Activated naive CD8-positive, alpha-beta T cell treated with anti-CD3 and anti-CD28 coated beads, Interleukin-2, amount 10 ng/mL, durations not matched to agents 7 days and 5 days (primary cell): ENCODE measurements at regions not wholly inside any gene's neighbourhood (a gene's known extent, or its start where the extent isn't known, plus 50 kb on each side); places are given as distances from the start of the nearest gene placed in this dataset.

Experiments
- ATAC-seq: fragments of 150-1000 bp; cut with Tn5 transposase; one replicate; pipeline ENCODE4 v1.10.0; 2021; ENCODE audit warnings: low read depth, moderate library complexity
- POLR2A ChIA-PET: fragments of 350-600 bp; sonication (Branson Sonifier 250); formaldehyde crosslinking; loops from one replicate; lab custom pipeline; 2021; ENCODE audit warnings: antibody characterized with exemption; lab: Charles Lee
- DNase-seq: peaks from one replicate; pipeline ENCODE4 v3.0.0; 2021
- H3K27ac Mint-ChIP-seq: one replicate; pipeline ENCODE4 v1.8.0; 2022; ENCODE audit warnings: mild to moderate bottlenecking, mixed read lengths
- H3K27me3 Mint-ChIP-seq: one replicate; pipeline ENCODE4 v1.8.0; 2022; ENCODE audit warnings: mild to moderate bottlenecking, moderate library complexity, mixed read lengths
- H3K36me3 Mint-ChIP-seq: one replicate; pipeline ENCODE4 v1.8.0; 2021; ENCODE audit warnings: mild to moderate bottlenecking, mixed read lengths
- H3K4me1 Mint-ChIP-seq: one replicate; pipeline ENCODE4 v1.8.0; 2021; ENCODE audit warnings: mixed read lengths
- H3K4me3 Mint-ChIP-seq: one replicate; pipeline ENCODE4 v1.8.0; 2022; ENCODE audit warnings: mild to moderate bottlenecking, moderate library complexity, mixed read lengths
- H3K9me3 Mint-ChIP-seq: one replicate; pipeline ENCODE4 v1.8.0; 2021; ENCODE audit warnings: mixed read lengths

DNA sequence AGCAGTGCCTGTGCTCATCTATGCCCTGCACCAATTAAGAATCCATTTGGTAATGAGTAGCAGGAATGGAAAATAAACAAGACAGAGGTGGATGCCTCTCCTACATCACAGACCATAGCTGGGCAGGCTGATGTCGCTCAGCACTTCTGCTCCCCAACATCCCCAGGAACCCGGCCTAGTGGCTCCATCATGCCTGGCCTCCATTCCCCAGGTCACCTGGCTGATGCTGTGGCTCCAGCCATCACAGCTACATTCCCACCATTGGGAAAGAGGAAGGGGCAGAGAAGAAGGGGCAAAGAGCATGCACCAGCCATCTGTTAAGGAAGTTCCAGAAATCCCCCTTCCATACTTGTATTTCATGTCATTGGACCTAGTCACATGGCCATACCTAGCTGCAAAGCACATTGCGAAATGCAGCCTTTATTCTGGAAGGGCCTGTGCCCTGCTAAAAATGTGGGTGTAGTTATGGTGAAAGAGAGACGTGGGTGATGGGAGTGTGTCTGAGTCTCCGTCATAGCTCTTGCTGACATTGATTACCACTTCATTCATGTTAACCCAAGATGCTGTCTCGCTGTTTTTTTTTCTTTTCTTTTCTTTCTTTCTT is 86.1 kb upstream of the ADAMTS2 start:
- ATAC-seq, result no peak
- Mint-ChIP-seq H3K27ac (no peak overlapping the region), H3K36me3 (no peaks in the 10 kb centered on the region), H3K4me1 (no peaks in the 10 kb centered on the region), H3K27me3 (no peaks in the 10 kb centered on the region), H3K9me3 (no peaks in the 10 kb centered on the region), H3K4me3 (no peak overlapping the region)
- no peak for DNase-seq
- POLR2A ChIA-PET, result interaction anchor here (0.6 kb wide), 1 partner anchor 705 kb away, joined by 5 read pairs; no protein-coding TSS in a partner anchor

DNA sequence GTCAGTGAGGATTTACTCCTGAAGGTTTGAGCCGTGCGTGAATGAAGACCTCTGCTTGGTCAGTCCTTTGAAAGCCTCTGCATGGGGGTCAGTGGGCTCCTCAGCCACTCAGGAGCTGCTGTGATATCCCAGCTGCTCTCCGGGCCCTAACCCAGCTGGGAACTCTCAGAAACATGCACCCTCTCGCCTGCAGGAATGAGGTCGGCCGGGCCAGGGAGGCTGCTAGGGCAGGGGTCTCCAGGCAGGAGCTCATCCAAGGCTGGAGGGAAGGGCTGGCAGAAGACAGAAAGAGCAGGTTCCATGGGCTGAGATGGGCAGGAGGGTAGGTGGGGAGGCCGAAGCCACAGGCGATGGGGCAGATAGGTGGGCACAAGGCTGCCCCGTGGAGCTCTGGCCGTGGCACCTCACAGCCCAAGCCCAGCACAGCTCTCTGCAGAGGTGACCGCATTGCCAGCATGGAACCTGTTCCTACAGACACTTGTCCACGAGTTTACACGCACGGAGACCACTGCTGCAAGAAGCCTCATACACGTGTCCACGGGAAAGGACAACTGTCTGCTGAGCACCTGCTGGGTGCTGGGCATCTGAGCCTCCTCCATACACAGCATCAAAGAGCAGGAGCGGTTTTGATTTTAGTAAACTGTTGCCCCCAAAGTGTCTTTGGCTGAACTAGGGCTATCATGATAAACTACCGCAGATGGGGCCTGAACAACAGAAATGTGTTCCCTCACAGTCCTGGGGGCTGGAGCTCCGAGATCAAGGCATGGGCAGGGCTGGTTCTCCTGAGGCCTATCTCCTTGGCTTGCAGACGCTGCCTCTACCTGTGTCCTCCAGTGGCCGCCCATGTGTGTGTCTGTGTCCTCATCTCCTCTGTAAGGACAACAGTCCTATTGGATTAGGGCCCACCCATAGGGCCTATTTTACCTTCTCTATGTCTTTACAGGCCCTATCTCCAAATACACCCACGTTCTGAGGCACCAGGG is 85.2 kb upstream of the ADAMTS2 start:
- H3K36me3 Mint-ChIP-seq, result no peaks in the 10 kb centered on the region

GRCh38 chr5:179427676-179428056 is 82.4 kb upstream of the ADAMTS2 start:
- POLR2A ChIA-PET, result no interaction called here
- no peaks in the 10 kb centered on the region for H3K36me3 Mint-ChIP-seq
- ATAC-seq, result no peak
- no peak overlapping the region for H3K4me3 Mint-ChIP-seq
- no peak overlapping the region for H3K27ac Mint-ChIP-seq
- H3K9me3 Mint-ChIP-seq, result no peaks in the 10 kb centered on the region
- H3K4me1 Mint-ChIP-seq, result no peaks in the 10 kb centered on the region
- H3K27me3 Mint-ChIP-seq, result peaks cover 7% of the 10 kb centered on the region
- no peak for DNase-seq

More for the DNA sequence above, 85.2 kb upstream of the ADAMTS2 start:
- no peaks in the 10 kb centered on the region for H3K9me3 Mint-ChIP-seq
- no peak overlapping the region for H3K27ac Mint-ChIP-seq
- no peak overlapping the region for H3K4me3 Mint-ChIP-seq
- DNase-seq, result no peak
- ATAC-seq, result no peak
- no peaks in the 10 kb centered on the region for H3K4me1 Mint-ChIP-seq
- H3K27me3 Mint-ChIP-seq, result peaks cover 6% of the 10 kb centered on the region
- POLR2A ChIA-PET, result no interaction called here

DNA sequence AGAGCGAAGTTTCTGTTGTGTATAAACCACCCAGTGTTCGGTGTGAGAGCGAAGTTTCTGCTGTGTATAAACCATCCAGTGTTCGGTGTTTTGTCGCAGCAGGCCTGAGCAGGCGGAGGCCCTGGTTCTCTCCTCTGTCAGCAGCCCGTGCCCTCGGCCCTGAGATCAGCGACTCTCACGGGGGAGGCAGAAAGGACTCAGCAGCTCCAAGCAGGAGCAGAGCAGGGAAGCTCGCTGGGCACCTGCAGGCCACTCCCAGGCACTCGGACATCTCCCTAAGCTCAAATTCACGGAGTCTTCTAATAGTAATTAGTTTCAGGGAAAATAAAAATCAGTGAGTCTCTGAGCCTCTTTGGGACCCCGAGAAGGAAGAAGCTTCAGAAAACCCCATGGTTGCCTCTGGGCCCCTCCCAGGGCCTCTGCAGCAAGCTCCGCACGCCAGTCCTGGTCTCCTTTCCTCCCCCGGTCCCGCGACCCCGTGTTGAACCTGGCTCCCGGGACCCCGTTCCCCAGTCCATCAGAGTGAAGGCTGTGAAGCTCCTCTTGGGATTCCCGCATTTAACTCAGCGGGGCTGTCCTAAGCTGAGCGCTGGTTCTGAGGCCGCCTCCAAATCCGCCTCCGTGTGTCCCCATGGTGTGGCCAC is 81.9 kb upstream of the ADAMTS2 start:
- Mint-ChIP-seq H3K4me1 (no peaks in the 10 kb centered on the region), H3K9me3 (no peaks in the 10 kb centered on the region), H3K36me3 (no peaks in the 10 kb centered on the region), H3K27ac (no peak overlapping the region), H3K27me3 (peaks cover 7% of the 10 kb centered on the region), H3K4me3 (no peak overlapping the region)
- ATAC-seq (no peak), DNase-seq (no peak)
- POLR2A ChIA-PET, result no interaction called here

DNA sequence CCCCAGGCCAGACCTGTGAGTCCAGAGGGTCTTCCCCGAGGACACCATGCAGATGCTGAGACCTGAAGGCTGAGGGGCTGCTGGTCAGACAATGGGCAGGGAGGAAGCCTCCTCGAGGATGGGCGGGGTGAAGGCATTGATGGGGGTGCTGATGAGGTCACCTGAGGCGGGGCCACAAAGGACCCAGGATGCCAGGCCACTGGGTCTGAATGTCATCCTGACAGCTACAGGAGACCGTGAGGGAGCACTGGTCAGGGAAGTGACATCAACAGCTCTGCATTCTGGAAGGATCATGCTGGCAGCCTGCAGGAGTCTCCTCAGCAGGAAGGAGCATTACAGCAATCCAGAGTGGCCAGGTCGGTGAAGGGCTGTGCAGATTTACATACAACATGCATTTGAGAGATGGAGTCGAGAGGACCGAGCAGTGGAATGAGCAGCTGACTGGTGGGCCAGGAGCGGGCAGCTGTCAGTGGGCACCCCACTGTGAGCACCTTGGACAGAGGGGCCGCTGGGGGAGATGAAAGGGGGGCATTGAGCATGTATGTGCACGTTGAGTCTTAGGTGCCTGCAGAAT is 77.7 kb upstream of the ADAMTS2 start:
- Mint-ChIP-seq H3K4me1 (no peaks in the 10 kb centered on the region), H3K9me3 (no peaks in the 10 kb centered on the region), H3K27ac (no peak overlapping the region), H3K36me3 (no peaks in the 10 kb centered on the region), H3K4me3 (no peak overlapping the region), H3K27me3 (peaks cover 7% of the 10 kb centered on the region)
- ATAC-seq (no peak), DNase-seq (no peak)
- POLR2A ChIA-PET, result no interaction called here

DNA sequence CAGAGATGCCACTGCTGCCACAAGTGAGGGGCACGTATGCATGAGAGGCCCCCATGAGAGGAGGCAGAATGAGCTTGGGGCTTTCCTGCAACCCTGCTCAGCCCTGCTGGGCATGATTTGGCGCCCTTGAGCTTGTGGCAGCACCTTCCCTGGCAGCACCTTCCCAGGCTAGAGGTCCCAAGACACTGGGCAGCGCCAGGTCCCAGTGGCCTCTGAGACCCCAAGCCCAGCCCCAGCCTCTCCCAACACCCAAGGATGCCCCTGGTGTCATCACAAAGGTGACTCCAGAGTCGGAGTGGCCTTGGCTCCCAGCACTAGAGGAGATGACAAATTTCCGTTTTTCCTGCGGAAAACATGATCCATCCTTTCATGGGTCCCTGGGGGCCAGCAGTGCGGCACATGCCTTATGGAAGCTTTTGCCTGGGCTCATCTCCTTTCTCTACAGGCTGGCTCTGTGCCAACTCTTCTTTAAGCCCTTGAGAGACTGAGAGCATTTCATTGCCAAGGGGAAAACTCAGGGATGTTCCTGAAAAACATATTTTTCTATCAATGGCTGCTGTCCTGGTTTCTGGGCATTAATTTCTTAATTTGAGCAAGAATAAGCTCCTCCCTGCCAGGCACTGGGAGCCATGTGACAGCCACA is 77.1 kb upstream of the ADAMTS2 start:
- DNase-seq (no peak), ATAC-seq (no peak)
- Mint-ChIP-seq H3K4me3 (no peak overlapping the region), H3K9me3 (no peaks in the 10 kb centered on the region), H3K36me3 (no peaks in the 10 kb centered on the region), H3K27me3 (peaks cover 7% of the 10 kb centered on the region), H3K4me1 (no peaks in the 10 kb centered on the region), H3K27ac (no peak overlapping the region)
- POLR2A ChIA-PET, result no interaction called here

DNA sequence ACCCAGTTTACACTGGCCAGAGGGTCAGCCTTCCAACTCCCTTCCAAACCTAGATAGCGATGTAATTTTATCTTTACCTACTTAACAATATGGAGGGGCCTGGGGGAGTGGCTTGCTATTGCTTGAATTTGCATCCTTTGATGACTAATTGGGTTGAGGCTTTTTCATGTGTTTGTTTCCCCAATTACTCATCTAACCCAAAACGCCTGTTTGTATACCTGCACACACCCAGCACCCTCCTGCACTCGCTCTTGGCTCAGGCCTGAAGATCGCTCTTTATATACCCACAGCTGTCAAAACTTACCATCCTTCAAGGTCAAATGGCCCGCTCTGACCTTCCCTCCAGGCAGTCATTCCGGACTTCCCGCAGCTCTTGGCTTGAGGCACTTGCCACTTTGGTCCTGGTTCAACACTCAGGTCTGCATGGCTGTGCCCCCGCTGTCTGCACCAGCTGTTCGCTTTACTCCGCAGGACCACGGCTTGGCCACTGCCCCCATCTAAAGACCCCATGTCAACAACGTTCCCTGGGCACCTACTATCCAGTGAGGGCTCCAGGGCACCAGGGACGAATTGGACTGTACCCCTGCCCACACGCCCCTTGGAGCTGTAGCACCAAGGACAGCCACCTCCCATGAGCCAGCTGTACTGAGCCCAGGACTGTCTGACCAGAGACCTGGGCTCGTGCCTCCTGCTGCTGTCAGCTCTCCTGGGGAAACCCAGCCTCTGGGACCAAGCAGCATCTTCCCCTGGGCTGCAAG is 76.1 kb upstream of the ADAMTS2 start:
- DNase-seq (no peak), ATAC-seq (no peak)
- H3K9me3 Mint-ChIP-seq, result no peaks in the 10 kb centered on the region
- H3K4me3 Mint-ChIP-seq, result no peak overlapping the region
- peaks cover 7% of the 10 kb centered on the region for H3K27me3 Mint-ChIP-seq
- no peaks in the 10 kb centered on the region for H3K4me1 Mint-ChIP-seq
- no peak overlapping the region for H3K27ac Mint-ChIP-seq
- H3K36me3 Mint-ChIP-seq, result no peaks in the 10 kb centered on the region
- POLR2A ChIA-PET, result no interaction called here

DNA sequence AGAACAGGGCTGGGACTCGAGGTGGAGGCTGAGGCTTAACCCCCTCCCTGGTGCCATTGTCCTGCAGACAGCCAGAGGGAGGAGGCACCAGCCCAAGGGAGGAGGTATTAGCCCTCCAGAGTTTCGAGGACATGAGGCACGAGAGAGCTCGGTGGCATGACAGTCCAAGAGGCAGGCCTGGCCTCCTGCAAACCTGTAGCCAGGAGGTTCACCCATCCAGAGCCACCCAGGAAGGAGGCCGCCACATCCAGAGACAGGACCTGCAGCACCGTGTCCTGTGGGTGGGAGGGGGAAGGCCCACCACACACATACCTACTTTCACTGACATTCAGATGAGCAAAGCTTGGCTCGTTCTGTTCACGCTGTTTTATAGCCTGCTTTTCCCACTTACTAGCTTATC is 75.2 kb upstream of the ADAMTS2 start:
- Mint-ChIP-seq H3K4me1 (no peaks in the 10 kb centered on the region), H3K36me3 (no peaks in the 10 kb centered on the region)
- POLR2A ChIA-PET, result no interaction called here

GRCh38 chr5:179418972-179419371 is 73.7 kb upstream of the ADAMTS2 start:
- POLR2A ChIA-PET, result no interaction called here
- Mint-ChIP-seq H3K4me3 (no peak overlapping the region), H3K27me3 (no peaks in the 10 kb centered on the region), H3K27ac (no peak overlapping the region), H3K4me1 (no peaks in the 10 kb centered on the region), H3K9me3 (no peaks in the 10 kb centered on the region), H3K36me3 (no peaks in the 10 kb centered on the region)
- DNase-seq, result no peak
- ATAC-seq, result no peak

More for the DNA sequence above, 75.2 kb upstream of the ADAMTS2 start:
- Mint-ChIP-seq H3K4me3 (no peak overlapping the region), H3K9me3 (no peaks in the 10 kb centered on the region), H3K27ac (no peak overlapping the region), H3K27me3 (peaks cover 1% of the 10 kb centered on the region)
- ATAC-seq, result no peak
- no peak for DNase-seq

GRCh38 chr5:179417696-179418095 is 72.4 kb upstream of the ADAMTS2 start:
- Mint-ChIP-seq H3K4me1 (no peaks in the 10 kb centered on the region), H3K36me3 (no peaks in the 10 kb centered on the region), H3K9me3 (no peaks in the 10 kb centered on the region), H3K4me3 (no peak overlapping the region), H3K27ac (no peak overlapping the region), H3K27me3 (no peaks in the 10 kb centered on the region)
- ATAC-seq (no peak), DNase-seq (no peak)
- POLR2A ChIA-PET, result no interaction called here

- Mint-ChIP-seq H3K27ac (no peak overlapping the region), H3K36me3 (no peaks in the 10 kb centered on the region), H3K4me3 (no peak overlapping the region), H3K9me3 (no peaks in the 10 kb centered on the region), H3K27me3 (no peaks in the 10 kb centered on the region), H3K4me1 (no peaks in the 10 kb centered on the region)
- ATAC-seq, result no peak
- DNase-seq, result no peak
- POLR2A ChIA-PET, result no interaction called here
These were observed 71.8 kb upstream of the ADAMTS2 start for GRCh38 chr5:179417016-179417415.

DNA sequence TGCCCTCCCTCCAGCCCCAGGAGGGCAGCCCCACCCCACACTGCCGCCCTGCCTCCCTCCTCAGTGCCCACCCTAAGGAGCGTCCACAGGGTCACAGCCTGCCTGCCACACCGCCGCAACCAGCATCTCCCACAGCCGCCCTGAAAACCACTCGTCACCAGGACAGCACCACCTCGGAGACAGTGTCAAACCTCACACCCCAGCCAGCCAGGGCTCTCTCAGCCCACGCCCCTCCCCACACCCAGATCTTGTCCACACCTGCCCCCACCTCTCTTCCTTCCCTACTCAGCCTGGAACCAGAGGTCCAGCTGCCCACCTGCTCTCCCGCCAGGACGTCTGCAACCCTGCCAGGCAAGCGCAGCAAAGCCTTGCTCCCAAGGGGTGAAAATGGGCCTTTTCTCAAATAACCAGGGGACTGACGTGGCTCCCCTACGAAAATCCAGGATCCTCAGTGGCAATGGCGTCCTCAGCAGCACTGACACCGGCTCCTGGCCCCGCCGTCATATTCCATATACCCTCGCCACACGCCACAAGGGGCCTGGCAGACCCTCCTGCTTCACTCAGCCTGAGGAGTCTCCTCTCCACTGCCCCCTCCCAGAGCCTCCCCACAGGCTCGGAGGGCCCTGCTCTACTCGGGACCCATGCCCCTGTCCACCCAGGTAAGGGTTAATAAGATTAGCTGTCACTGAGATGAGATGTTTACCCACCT is 71.0 kb upstream of the ADAMTS2 start:
- no peaks in the 10 kb centered on the region for H3K36me3 Mint-ChIP-seq
- H3K27me3 Mint-ChIP-seq, result no peaks in the 10 kb centered on the region
- POLR2A ChIA-PET, result no interaction called here
- H3K4me1 Mint-ChIP-seq, result no peaks in the 10 kb centered on the region
- no peak for DNase-seq
- ATAC-seq, result no peak
- H3K9me3 Mint-ChIP-seq, result no peaks in the 10 kb centered on the region
- H3K4me3 Mint-ChIP-seq, result no peak overlapping the region
- no peak overlapping the region for H3K27ac Mint-ChIP-seq
